ENCODE measurements at regions not wholly inside any gene's neighbourhood (a gene's known extent, or its start where the extent isn't known, plus 50 kb on each side); places are given as distances from the start of the nearest gene placed in this dataset.

- no peaks in the 10 kb centered on the region for H3K4me1 ChIP-seq (replicated peaks in 1 of 2; ENCODE audit: control insufficient read depth in 2 of 2, insufficient read depth in 2 of 2, low read length in 2 of 2)
- no peak overlapping the region for H3K9ac ChIP-seq (ENCODE audit: insufficient read depth in 1 of 2, low read depth in 2 of 2, low read length in 2 of 2)
- H3K9me3 ChIP-seq (replicated peaks; ENCODE audit: control insufficient read depth, insufficient read depth, low read depth, low read length) = no peaks in the 10 kb centered on the region
- no peaks in the 10 kb centered on the region for H3K27me3 ChIP-seq (ENCODE audit: control insufficient read depth in 2 of 2, insufficient read depth in 2 of 2, low read length in 2 of 2)
- ChIA-PET POLR2A (no interaction called here), CTCF (ENCODE audit: low intra/inter-chr PET ratio) (no interaction called here)
- H3K9me1 ChIP-seq (ENCODE audit: control insufficient read depth, insufficient read depth, low read length) = no peaks in the 10 kb centered on the region
- H3K79me2 ChIP-seq (ENCODE audit: control insufficient read depth, insufficient read depth, low read length) = no peaks in the 10 kb centered on the region
- no peak for DNase-seq (ENCODE audit: extremely low read depth in 1 of 4, low spot score in 3 of 4)
- ATAC-seq = no peak
- FAIRE-seq = no peak
- TF ChIP-seq ZNF518B (CRISPR knock-in tag; IDR thresholded peaks at IDR 0.05) = no peak
- TF ChIP-seq ZNF134 (CRISPR knock-in tag; conservative IDR thresholded peaks at IDR 0.05) = no peak
- TF ChIP-seq SRF (CRISPR knock-in tag; IDR thresholded peaks at IDR 0.05) = no peak
- no peak for TF ChIP-seq CHD2 (IDR thresholded peaks at IDR 0.05; ENCODE audit: low read depth, low read length)
- TF ChIP-seq JUN (IDR thresholded peaks at IDR 0.05; ENCODE audit: borderline replicate concordance, low read depth, low read length) = no peak
- TF ChIP-seq JUN (CRISPR knock-in tag; IDR thresholded peaks at IDR 0.05; ENCODE audit: borderline replicate concordance) = no peak
- no peak for TF ChIP-seq CBX5 (IDR thresholded peaks at IDR 0.05; ENCODE audit: borderline replicate concordance, low read depth)
- no peak for TF ChIP-seq PTRF (tag; IDR thresholded peaks at IDR 0.05)
- TF ChIP-seq ZNF785 (CRISPR knock-in tag; IDR thresholded peaks at IDR 0.05) = no peak
- no peak for TF ChIP-seq ZBTB11 (CRISPR knock-in tag; IDR thresholded peaks at IDR 0.05)
- no peak for TF ChIP-seq NR2C1 (IDR thresholded peaks at IDR 0.05)
- no peak for TF ChIP-seq NR2C1 (tag; IDR thresholded peaks at IDR 0.05)
- TF ChIP-seq NCOR1 (IDR thresholded peaks at IDR 0.05) = no peak
- TF ChIP-seq ARNT (IDR thresholded peaks at IDR 0.05) = no peak
- no peak overlapping the region for H2AFZ ChIP-seq (ENCODE audit: low read depth, low read length)
- H3K4me3 ChIP-seq = no peak overlapping the region
- no peak overlapping the region for H3K27ac ChIP-seq (ENCODE audit: extremely low read depth, low read depth, low read length)
- intact Hi-C loops (cut with micrococcal nuclease) (no loop called here), in situ Hi-C loops (cut with MboI) (no loop called here)
- H4K20me1 ChIP-seq (replicated peaks; ENCODE audit: control insufficient read depth, insufficient read depth, low read length) = no peaks in the 10 kb centered on the region
- no peaks in the 10 kb centered on the region for H3K36me3 ChIP-seq (ENCODE audit: control insufficient read depth, insufficient read depth, low read length)
- no TSS peak for BruUV-seq (replicated peaks)
- no peak overlapping the region for H3K4me2 ChIP-seq (ENCODE audit: insufficient read depth, low read length)
- WGBS (ENCODE audit: insufficient coverage, low coverage, missing lambda C conversion rate) = 4% methylated on average over 2 of the region's 2 CpGs
Measured at GRCh38 chr1:57833296-57833695, 409.4 kb upstream of the DAB1 start.

All from K562 (cell line).